ENCODE measurements at regions not wholly inside any gene's neighbourhood (a gene's known extent, or its start where the extent isn't known, plus 50 kb on each side); places are given as distances from the start of the nearest gene placed in this dataset.
"Not testable (repeated sequence)": the region's sequence is repeated elsewhere in the genome, so short reads cannot be mapped to it uniquely, and the experiment has no call there.

DNA sequence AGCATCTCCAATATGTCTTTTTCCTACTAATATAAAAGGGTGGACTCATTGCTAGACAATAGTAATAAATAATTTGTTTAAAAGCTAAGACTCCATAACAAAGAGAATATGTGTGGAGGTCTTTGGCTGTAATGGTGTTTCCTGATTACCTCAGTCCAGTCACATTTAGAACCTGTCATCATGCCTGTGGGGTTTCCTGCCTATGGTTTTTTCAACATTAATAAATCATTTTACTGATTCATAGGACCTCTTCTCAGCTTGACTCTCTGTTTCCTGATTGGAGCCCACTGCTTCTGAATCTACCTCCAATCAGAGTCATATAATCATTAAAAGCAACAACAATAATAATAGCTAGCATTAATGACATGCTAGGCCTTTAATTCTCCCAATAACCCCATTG lies 52.4 kb upstream of the GNAI1 start:
- DNase-seq (ENCODE audit: low read depth in 2 of 3, low spot score in 1 of 3), result no peak

DNA sequence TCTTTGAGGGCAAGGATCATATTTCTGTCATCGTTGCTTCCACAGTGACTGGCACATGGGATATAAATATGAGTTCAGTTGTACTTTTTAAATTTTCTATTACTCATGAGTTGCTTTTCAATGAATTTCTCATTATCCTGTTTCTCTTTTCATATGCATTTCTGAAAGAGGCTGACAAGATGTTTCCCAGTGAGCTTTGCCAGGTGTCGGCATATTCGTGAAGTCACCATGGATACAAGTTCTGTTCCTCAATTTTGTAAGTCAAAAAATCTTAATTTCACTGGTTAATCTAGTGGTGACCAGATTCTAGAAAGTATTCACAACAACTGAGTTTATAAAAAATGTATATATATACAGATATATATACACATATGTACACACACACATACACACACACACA lies 55.7 kb upstream of the GNAI1 start:
- no peak for DNase-seq (ENCODE audit: low read depth in 2 of 3, low spot score in 1 of 3)

DNA sequence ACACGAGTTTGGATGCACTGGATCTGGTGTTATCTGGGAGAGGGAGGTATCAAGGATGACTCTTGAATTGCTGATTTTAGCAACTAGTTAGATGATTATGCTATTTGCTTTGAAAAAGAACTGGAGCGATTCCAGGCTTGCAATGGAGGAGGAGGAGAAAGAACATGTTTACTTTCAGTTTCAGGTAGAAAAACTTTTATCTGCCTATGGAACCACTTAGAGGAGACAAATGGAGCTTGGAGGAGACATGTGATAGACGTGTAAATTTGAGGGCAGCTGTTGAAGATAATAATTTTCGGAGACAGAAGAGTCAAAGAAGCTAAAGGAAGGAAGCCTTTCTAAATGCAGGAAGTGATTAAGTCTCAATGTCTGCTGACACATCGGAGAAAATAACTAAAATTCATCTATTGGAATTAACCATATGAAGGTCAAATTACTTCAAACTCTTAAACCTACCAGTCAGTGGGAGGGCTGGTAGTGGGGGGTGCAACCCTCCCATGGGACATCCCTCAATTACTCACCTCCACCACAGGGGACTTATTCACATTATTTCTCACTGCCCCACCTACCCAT lies 56.4 kb upstream of the GNAI1 start:
- DNase-seq (ENCODE audit: low read depth in 2 of 3, low spot score in 1 of 3), result peak in 1 of 3 donors; percentile 7

DNA sequence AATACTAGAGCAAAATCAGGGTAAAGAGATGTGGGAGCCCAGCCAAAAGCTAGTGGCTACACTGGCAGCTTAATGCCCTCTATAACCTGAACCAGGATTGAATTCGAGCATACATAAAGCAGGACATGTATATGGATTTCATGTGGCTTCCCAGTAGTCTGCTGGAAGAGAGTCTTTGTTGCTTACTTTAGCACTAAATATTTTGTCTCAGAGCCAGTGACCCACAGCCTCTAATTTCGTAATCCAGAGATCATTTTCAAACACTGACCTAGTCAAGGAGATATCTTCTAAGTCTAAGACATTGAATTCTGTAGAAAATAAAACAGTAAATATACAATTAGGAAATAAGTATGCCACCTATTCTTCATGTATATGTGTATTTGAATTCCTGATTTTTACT lies 64.2 kb upstream of the GNAI1 start:
- DNase-seq (ENCODE audit: low read depth in 2 of 3, low spot score in 1 of 3), result no peak

DNA sequence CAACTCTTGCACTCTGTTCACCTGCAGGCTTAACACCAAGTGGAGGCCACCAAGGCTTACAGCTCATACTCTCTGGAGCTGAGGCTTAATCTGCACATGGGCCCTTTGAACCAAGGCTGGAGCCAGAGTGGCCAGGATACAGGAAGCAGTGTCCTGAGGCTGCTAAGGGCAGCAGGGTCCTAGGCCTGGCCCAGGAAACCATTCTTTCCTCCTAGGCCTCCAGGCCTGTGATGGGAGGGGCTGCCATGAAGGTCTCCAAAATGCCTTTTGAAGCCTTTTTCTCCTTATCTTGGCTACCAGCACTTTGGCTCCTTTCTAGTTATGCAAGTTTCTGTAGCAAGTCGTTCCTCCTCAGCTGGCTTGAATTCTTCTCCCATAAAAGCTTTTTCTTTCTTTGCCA lies 68.0 kb upstream of the GNAI1 start:
- DNase-seq (ENCODE audit: low read depth in 2 of 3, low spot score in 1 of 3), result no peak

DNA sequence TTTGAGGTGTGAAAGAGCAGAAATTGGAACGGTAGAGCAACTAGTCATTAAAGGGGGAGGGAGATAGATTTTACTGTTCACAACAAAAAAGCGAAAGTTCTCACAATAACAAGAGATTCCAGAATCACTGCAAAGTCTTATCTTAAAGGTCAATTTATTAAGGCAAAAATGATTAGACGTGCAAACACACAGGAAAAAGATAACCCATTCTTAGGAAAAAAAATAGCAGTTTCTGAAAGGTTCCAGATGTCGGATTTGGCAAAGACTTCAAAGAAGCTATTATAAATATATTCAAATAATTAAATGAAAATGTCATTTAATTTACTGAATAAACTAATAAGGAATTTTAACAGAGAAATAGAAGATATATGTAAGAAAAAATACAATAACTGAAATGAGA lies 70.8 kb upstream of the GNAI1 start:
- no peak for DNase-seq (ENCODE audit: low read depth in 2 of 3, low spot score in 1 of 3)

DNA sequence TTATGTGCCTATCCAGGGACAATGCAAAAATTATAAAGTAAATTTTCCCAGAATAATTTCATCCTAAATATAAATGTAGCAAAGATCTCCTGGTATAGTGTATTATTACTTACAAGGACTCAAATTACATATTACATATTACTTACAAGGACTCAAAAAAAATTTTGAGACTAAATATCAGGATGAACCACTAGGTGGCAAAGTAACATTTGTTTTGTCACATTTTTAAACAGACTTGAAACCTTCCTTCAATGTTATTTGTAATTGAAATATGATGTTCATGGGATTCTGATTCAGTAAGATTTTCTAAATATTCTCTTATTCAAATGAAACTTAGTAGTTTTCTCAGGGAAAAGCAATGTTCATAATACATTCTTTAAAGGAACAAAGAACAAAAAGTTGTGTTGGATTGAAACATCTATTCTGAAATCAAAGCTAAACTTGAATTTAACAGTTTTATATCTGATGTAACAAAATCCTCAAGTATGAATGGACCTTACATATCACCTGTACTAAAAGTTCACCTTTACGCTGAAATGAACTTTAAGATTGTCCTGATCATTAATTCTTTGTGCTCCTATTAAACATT lies 74.3 kb upstream of the GNAI1 start:
- DNase-seq (ENCODE audit: low read depth in 2 of 3, low spot score in 1 of 3), result no peak

DNA sequence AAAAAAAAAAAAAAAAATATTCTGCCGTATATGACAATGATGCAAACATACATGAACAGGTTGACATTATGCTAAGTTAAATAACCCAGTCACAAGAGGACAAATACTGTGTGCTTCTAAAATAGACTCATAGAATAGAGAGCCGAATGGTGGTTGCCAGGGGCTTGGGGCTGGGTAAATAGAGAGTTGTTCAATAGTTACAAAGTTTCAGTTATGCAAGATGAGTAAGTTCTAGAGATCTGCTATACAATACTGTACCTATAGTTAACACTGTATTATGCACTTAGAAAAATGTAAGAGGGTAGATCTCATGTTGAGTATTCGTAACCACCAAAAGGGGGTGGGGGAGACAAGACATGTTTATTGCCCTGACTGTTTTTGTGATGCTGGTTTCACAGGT lies 77.1 kb upstream of the GNAI1 start:
- no peak for DNase-seq (ENCODE audit: low read depth in 2 of 3, low spot score in 1 of 3)

DNA sequence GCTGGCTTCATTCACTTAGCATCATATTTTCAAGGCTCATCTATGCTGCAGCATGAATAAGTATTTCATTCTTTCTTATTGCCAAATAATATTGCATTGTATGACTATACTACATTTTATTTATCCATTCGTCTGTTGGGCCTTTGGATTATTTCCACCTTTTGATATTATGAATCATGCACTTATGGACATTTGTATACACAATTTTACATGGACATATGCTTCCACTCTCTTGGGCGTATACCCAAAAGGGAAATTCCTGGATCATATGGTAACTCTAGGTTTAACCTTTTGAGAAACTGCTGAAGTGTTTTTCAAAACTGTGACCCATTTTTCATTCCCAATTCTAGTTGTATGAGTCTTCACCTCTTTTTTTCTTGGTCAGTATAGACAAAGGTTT lies 80.3 kb upstream of the GNAI1 start:
- DNase-seq (ENCODE audit: low read depth in 2 of 3, low spot score in 1 of 3), result no peak

DNA sequence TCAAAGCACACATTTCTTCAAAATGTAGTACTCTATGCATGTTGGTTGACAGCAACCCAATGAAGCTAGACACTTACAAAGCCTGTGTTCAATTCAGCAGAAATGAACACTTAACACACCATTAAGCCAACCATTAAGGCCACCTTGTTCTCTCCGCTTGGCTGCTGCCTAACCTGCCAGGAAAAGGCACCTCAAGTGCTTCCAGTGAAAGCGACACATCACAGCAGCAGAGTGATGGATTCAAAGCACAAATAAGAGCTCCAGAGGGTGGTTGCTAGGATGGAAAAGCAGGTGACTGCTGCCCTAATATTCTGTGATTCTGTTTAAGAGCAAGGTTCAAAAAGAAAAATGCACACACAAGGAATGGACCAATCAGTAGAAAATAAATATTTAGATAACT lies 81.5 kb upstream of the GNAI1 start:
- no peak for DNase-seq (ENCODE audit: low read depth in 2 of 3, low spot score in 1 of 3)

DNA sequence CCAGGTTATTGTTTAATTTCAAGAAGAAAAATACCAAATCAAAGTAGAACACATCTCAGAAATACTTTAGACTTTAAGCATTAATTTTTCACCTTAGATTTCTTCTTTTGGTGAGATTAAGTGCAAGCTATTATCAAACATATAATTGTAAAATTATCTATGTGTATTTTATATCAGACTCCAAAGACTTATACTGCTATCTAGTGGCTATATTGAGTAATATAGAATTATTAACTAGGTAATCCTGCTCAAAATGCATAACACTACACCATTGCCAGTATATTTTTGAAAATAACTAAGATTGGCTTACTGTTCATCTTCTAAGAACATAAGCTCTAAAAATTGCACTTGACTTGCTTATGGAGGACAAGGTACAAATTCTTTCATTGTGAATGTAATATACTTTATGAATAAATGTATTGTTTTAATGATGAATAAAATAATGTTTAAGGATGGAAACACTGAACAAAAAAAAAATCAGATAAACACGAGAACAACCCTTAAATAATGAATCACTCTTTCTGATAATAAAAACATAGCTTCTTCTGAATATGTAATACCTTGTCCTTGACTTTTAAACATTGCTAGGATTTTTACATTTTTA lies 86.7 kb upstream of the GNAI1 start:
- no peak for DNase-seq (ENCODE audit: low read depth in 2 of 3, low spot score in 1 of 3)

DNA sequence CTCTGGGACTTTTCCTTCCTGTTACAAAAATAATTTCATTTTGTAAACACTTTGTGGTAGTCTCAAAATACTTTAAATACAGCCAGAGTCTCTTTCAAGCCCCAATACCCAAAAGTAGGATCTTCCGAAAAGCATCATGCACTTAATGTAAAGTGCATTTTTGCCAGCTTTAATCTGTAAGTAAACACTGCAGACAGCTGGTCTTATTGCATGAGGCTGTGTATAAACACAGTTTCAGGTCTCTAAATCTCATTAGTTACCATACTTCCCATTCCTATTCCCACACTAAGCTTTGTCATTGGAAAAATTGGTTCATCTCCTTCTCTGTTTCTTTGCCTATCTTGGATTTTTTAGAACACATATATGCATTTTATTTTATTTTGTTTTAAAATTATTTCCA lies 87.6 kb upstream of the GNAI1 start:
- no peak for DNase-seq (ENCODE audit: low read depth in 2 of 3, low spot score in 1 of 3)

DNA sequence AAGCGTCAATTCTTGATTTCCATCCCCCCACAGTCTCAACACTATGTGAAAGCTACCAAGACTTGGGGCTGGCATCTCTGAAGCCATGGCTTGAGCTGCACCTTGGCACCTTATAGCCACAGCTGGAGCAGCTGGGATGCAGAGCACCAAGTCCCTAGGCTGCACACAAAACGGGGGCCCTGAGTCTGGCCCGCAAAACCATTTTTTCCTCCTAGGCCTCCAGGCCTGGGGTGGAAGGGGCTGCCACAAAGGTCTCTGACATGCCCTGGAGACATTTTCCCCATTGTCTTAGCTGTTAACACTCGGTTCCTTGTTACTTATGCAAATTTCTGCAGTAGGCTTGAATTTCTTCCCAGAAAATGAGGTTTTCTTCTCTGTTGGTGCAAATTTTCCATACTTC lies 89.8 kb upstream of the GNAI1 start:
- no peak for DNase-seq (ENCODE audit: low read depth in 2 of 3, low spot score in 1 of 3)

DNA sequence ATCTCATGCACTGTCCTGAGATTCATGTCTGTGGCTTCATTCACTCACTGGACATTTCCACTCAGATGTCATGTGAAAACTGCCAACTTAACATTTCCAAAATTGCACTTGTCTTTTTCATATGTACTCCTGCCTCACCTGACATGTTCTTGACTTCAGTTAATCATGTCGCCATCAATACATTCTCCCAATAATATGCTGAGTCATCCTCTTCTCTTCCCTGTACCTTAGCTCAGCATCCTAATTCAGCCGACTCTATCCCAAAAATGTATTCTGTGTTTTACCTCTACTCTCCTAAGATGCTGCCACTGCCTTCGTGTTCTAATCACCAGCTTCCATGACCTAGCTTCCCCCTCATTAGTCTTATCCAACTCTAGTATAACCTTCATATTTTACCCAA lies 93.9 kb upstream of the GNAI1 start:
- no peak for DNase-seq (ENCODE audit: low read depth in 2 of 3, low spot score in 1 of 3)

DNA sequence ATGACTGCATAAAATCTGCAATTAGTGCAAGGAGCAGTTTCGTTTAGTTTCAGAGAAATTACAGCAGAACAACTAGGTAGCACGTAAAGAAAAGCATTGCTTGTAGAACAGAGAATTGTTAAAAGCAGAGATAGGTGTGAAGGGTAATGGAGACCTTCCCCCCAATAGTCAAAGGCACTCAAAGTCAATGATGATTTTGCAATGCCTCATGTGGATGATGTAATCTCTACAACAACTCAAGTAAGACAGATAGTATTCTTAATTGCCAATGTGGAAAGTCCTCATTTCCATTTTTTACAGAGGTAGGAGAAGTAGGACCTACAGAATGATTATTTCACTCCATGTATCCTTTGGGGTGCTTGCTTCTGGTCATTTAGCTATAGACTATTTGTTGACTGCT lies 94.3 kb upstream of the GNAI1 start:
- DNase-seq (ENCODE audit: low read depth in 2 of 3, low spot score in 1 of 3), result no peak

DNA sequence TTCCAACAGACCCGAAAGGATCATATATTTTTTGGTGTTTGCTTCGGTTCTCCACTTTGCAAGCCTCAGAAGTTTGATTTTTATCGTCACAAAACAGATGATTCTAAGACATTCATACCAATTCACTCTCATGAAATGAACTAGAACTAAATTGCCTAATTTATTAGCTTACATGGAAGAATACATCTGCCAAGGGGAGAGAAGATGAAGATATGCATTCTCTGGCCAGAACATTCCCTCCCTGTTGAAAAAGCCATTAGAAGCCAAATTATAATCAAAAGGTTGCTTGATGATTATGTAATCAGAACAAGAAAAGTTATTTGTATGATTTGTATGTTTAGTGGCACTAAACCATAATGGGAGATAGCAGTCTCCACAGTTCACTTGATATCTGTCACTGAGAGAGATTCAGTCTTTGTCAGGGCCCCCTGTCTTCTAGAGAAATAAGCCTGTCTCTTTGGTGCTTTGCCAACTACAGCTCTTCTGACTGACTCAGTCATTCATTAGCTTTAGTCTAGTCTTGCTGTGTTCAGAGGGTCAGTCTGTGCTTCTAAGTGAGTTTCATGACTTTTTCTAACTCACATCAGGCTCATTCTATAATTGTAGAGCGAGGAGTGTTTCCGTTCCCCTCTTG lies 95.3 kb upstream of the GNAI1 start:
- DNase-seq (ENCODE audit: low read depth in 2 of 3, low spot score in 1 of 3), result no peak

DNA sequence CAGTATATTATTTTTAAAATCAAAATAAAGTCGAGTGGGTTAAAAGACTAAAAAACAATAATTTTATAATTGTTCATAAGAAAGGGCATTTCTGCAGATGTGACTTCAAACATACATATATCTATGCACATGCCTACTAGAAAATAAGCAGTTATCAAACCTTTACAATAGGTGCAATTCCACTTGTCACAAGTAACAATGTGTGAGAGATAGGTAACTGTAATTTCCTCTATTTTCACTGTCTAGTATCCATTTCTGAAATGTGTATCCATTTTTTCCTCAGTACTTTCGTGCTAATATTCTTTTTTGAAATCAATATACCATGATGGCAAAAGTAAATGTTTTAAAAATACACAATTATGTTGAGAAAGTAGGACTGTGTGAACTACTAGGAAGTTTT lies 96.9 kb upstream of the GNAI1 start:
- DNase-seq (ENCODE audit: low read depth in 2 of 3, low spot score in 1 of 3), result no peak

DNA sequence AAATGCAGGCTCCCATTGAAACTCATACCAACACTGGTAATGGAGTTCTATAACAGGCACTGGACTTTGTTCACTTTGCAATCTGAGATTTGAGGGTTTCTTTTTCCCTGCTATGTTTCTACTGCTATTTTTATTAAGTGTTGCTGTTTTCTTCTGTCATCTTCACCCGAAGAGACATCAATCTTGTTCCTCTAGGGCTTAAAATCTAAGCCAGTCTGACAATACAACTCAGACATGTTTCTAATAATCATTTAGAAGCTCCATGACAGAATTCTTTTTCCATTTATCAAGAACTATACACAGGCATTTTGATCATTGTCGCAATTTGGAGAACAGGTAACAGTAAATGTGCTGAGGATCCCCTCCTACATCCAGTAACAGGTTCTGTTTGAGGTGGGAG lies 98.5 kb upstream of the GNAI1 start:
- DNase-seq (ENCODE audit: low read depth in 2 of 3, low spot score in 1 of 3), result no peak

DNA sequence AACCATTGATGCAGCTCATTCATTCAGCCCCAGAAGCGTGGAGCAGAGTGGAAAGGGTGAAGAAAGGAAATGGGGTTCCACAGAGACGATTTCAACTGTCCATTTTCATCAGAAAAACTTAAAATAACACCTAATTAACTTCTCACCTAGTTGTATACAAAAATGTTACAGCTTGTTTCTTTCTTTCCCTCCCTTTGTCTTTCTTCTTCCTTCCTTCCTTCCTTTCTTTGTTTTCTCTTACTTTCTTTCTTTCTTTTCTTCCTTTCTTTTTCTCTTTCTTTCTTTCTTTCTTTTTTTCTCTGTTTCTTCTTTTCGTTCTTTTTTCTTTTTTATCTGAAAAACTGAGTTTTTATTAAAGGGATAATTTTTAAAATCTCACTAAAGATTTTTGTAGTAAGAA lies 105.9 kb upstream of the GNAI1 start:
- DNase-seq (ENCODE audit: low read depth in 2 of 3, low spot score in 1 of 3), result no peak

DNA sequence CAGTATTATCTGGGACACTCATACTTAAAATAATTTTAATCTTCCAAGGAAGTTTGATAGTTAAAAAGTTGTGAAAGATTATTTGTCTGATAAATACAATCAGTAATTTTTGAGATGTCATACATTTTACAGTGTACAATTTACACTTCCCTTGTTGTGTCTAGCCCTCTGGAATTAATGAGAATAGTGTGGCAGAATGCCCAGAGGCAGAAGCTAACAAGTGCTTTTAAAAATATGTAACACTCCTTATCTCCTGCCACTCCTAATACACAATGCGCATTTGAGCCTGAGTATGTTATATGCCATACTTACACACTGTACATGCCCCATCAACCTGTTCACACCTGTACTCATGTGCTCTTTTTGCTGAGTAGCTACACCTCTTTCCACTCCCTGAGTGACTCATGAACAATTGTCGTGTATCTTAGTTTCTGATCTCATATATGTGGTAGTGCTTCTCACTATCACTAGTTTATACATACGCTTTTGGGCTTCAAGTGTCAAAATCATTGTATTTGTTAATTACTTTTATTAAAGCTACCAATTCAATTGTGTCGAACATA lies 106.9 kb upstream of the GNAI1 start:
- no peak for DNase-seq (ENCODE audit: low read depth in 2 of 3, low spot score in 1 of 3)

DNA sequence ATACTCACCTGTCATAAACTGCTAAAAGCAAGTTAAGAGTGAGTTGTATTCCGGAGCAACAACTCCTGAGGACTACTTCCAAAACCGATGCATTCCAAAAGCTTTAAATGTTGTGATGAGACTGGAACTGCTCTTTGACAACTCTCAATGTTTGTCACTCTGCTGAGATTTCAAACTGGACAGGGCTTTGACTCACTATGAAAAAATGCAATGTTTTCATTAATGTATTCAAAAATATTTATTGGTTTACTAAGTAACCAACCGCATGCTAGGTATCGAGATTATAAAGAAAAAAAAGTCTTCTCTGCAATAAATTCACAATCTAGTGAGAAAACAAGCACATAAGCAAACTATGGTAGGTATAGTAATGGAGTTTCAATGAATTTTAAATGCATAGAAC lies 107.9 kb upstream of the GNAI1 start:
- DNase-seq (ENCODE audit: low read depth in 2 of 3, low spot score in 1 of 3), result no peak

DNA sequence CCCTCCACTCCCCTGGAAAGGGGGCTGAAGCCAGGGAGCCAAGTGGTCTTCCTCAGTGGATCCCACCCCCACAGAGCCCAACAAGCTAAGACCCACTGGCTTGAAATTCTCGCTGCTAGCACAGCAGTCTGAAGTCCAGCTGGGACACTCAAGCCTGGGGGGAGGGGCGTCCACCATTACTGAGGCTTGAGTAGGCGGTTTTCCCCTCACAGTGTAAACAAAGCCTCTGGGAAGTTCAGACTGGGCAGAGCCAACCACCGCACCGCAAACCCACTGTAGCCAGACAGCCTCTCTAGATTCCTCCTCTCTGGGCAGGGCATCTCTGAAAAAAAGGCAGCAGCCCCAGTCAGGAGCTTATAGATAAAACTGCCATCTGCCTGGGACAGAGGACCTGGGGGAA lies 114.4 kb upstream of the GNAI1 start:
- not testable (repeated sequence) for DNase-seq (ENCODE audit: low read depth in 2 of 3, low spot score in 1 of 3)
